ENCODE measurements at regions not wholly inside any gene's neighbourhood (a gene's known extent, or its start where the extent isn't known, plus 50 kb on each side); places are given as distances from the start of the nearest gene placed in this dataset.

- no peaks in the 10 kb centered on the region for H3K27me3 ChIP-seq (ENCODE audit: control insufficient read depth, insufficient read depth, low read length)
- no peak overlapping the region for H3K27ac ChIP-seq (ENCODE audit: low read depth, low read length)
- no peaks in the 10 kb centered on the region for H3K9me3 ChIP-seq (ENCODE audit: control insufficient read depth, insufficient read depth, low read length)
- no peaks in the 10 kb centered on the region for H3K4me1 ChIP-seq (ENCODE audit: control insufficient read depth, insufficient read depth, low read length)
- no peaks in the 10 kb centered on the region for H3K36me3 ChIP-seq (ENCODE audit: control insufficient read depth, insufficient read depth, low read length)
- H3K9ac ChIP-seq (ENCODE audit: low read depth, low read length), result no peak overlapping the region
- H3K4me3 ChIP-seq (ENCODE audit: low read depth, low read length), result no peak overlapping the region
These were observed 288.5 kb upstream of the ARSJ start for GRCh38 chr4:114267976-114268375.

GRCh38 chr4:114271031-114271430, 291.6 kb upstream of the ARSJ start:
- Histone ChIP-seq H3K9ac (ENCODE audit: low read depth, low read length) (no peak overlapping the region), H3K4me3 (ENCODE audit: low read depth, low read length) (no peak overlapping the region)

GRCh38 chr4:114272226-114272625, 292.8 kb upstream of the ARSJ start:
- no peaks in the 10 kb centered on the region for H3K36me3 ChIP-seq (ENCODE audit: control insufficient read depth, insufficient read depth, low read length)
- H3K27me3 ChIP-seq (ENCODE audit: control insufficient read depth, insufficient read depth, low read length), result no peaks in the 10 kb centered on the region
- no peak overlapping the region for H3K27ac ChIP-seq (ENCODE audit: low read depth, low read length)
- 0 out of 2 replicates have a peak, but pooled peaks cover 5% of the 10 kb centered on the region for H3K4me1 ChIP-seq (ENCODE audit: control insufficient read depth, insufficient read depth, low read length)
- H3K4me3 ChIP-seq (ENCODE audit: low read depth, low read length), result no peak overlapping the region
- no peaks in the 10 kb centered on the region for H3K9me3 ChIP-seq (ENCODE audit: control insufficient read depth, insufficient read depth, low read length)
- H3K9ac ChIP-seq (ENCODE audit: low read depth, low read length), result no peak overlapping the region

More at GRCh38 chr4:114271031-114271430, 291.6 kb upstream of the ARSJ start:
- H3K4me1 ChIP-seq (ENCODE audit: control insufficient read depth, insufficient read depth, low read length), result 0 out of 2 replicates have a peak, but pooled peaks cover 5% of the 10 kb centered on the region
- no peak overlapping the region for H3K27ac ChIP-seq (ENCODE audit: low read depth, low read length)
- H3K36me3 ChIP-seq (ENCODE audit: control insufficient read depth, insufficient read depth, low read length), result no peaks in the 10 kb centered on the region
- no peaks in the 10 kb centered on the region for H3K27me3 ChIP-seq (ENCODE audit: control insufficient read depth, insufficient read depth, low read length)
- H3K9me3 ChIP-seq (ENCODE audit: control insufficient read depth, insufficient read depth, low read length), result no peaks in the 10 kb centered on the region

- Histone ChIP-seq H3K9me3 (ENCODE audit: control insufficient read depth, insufficient read depth, low read length) (no peaks in the 10 kb centered on the region), H3K27me3 (ENCODE audit: control insufficient read depth, insufficient read depth, low read length) (no peaks in the 10 kb centered on the region), H3K4me3 (ENCODE audit: low read depth, low read length) (no peak overlapping the region), H3K9ac (ENCODE audit: low read depth, low read length) (no peak overlapping the region), H3K4me1 (ENCODE audit: control insufficient read depth, insufficient read depth, low read length) (0 out of 2 replicates have a peak, but pooled peaks cover 5% of the 10 kb centered on the region), H3K36me3 (ENCODE audit: control insufficient read depth, insufficient read depth, low read length) (no peaks in the 10 kb centered on the region), H3K27ac (ENCODE audit: low read depth, low read length) (no peak overlapping the region)
These were observed 293.8 kb upstream of the ARSJ start for GRCh38 chr4:114273238-114273637.

GRCh38 chr4:114277690-114278089, 298.2 kb upstream of the ARSJ start:
- Histone ChIP-seq H3K4me1 (ENCODE audit: control insufficient read depth, insufficient read depth, low read length) (0 out of 2 replicates have a peak, but pooled peaks cover 5% of the 10 kb centered on the region), H3K27ac (ENCODE audit: low read depth, low read length) (no peak overlapping the region)

GRCh38 chr4:114279066-114279465, 299.6 kb upstream of the ARSJ start:
- H3K4me1 ChIP-seq (ENCODE audit: control insufficient read depth, insufficient read depth, low read length), result 0 out of 2 replicates have a peak, but pooled peaks cover 5% of the 10 kb centered on the region
- H3K9ac ChIP-seq (ENCODE audit: low read depth, low read length), result no peak overlapping the region
- no peaks in the 10 kb centered on the region for H3K36me3 ChIP-seq (ENCODE audit: control insufficient read depth, insufficient read depth, low read length)
- H3K27me3 ChIP-seq (ENCODE audit: control insufficient read depth, insufficient read depth, low read length), result no peaks in the 10 kb centered on the region
- H3K27ac ChIP-seq (ENCODE audit: low read depth, low read length), result no peak overlapping the region
- no peaks in the 10 kb centered on the region for H3K9me3 ChIP-seq (ENCODE audit: control insufficient read depth, insufficient read depth, low read length)
- no peak overlapping the region for H3K4me3 ChIP-seq (ENCODE audit: low read depth, low read length)

More at GRCh38 chr4:114277690-114278089, 298.2 kb upstream of the ARSJ start:
- Histone ChIP-seq H3K36me3 (ENCODE audit: control insufficient read depth, insufficient read depth, low read length) (no peaks in the 10 kb centered on the region), H3K4me3 (ENCODE audit: low read depth, low read length) (no peak overlapping the region), H3K9me3 (ENCODE audit: control insufficient read depth, insufficient read depth, low read length) (no peaks in the 10 kb centered on the region), H3K9ac (ENCODE audit: low read depth, low read length) (no peak overlapping the region), H3K27me3 (ENCODE audit: control insufficient read depth, insufficient read depth, low read length) (no peaks in the 10 kb centered on the region)

GRCh38 chr4:114279711-114280110, 300.3 kb upstream of the ARSJ start:
- Histone ChIP-seq H3K9ac (ENCODE audit: low read depth, low read length) (no peak overlapping the region), H3K27me3 (ENCODE audit: control insufficient read depth, insufficient read depth, low read length) (no peaks in the 10 kb centered on the region), H3K36me3 (ENCODE audit: control insufficient read depth, insufficient read depth, low read length) (no peaks in the 10 kb centered on the region), H3K4me1 (ENCODE audit: control insufficient read depth, insufficient read depth, low read length) (0 out of 2 replicates have a peak, but pooled peaks cover 5% of the 10 kb centered on the region), H3K27ac (ENCODE audit: low read depth, low read length) (no peak overlapping the region), H3K4me3 (ENCODE audit: low read depth, low read length) (no peak overlapping the region), H3K9me3 (ENCODE audit: control insufficient read depth, insufficient read depth, low read length) (no peaks in the 10 kb centered on the region)

GRCh38 chr4:114280645-114281044, 301.2 kb upstream of the ARSJ start:
- Histone ChIP-seq H3K36me3 (ENCODE audit: control insufficient read depth, insufficient read depth, low read length) (no peaks in the 10 kb centered on the region), H3K27ac (ENCODE audit: low read depth, low read length) (no peak overlapping the region), H3K9ac (ENCODE audit: low read depth, low read length) (no peak overlapping the region), H3K27me3 (ENCODE audit: control insufficient read depth, insufficient read depth, low read length) (no peaks in the 10 kb centered on the region), H3K9me3 (ENCODE audit: control insufficient read depth, insufficient read depth, low read length) (no peaks in the 10 kb centered on the region), H3K4me3 (ENCODE audit: low read depth, low read length) (no peak overlapping the region), H3K4me1 (ENCODE audit: control insufficient read depth, insufficient read depth, low read length) (0 out of 2 replicates have a peak, but pooled peaks cover 2% of the 10 kb centered on the region)

- H3K9ac ChIP-seq (ENCODE audit: low read depth, low read length), result no peak overlapping the region
- no peak overlapping the region for H3K27ac ChIP-seq (ENCODE audit: low read depth, low read length)
- no peaks in the 10 kb centered on the region for H3K36me3 ChIP-seq (ENCODE audit: control insufficient read depth, insufficient read depth, low read length)
- H3K4me1 ChIP-seq (ENCODE audit: control insufficient read depth, insufficient read depth, low read length), result no peaks in the 10 kb centered on the region
- no peak overlapping the region for H3K4me3 ChIP-seq (ENCODE audit: low read depth, low read length)
- H3K27me3 ChIP-seq (ENCODE audit: control insufficient read depth, insufficient read depth, low read length), result no peaks in the 10 kb centered on the region
- no peaks in the 10 kb centered on the region for H3K9me3 ChIP-seq (ENCODE audit: control insufficient read depth, insufficient read depth, low read length)
These were observed 301.9 kb upstream of the ARSJ start for GRCh38 chr4:114281164-114281960.

- no peaks in the 10 kb centered on the region for H3K9me3 ChIP-seq (ENCODE audit: control insufficient read depth, insufficient read depth, low read length)
- H3K4me3 ChIP-seq (ENCODE audit: low read depth, low read length), result no peak overlapping the region
- H3K27ac ChIP-seq (ENCODE audit: low read depth, low read length), result no peak overlapping the region
- no peaks in the 10 kb centered on the region for H3K36me3 ChIP-seq (ENCODE audit: control insufficient read depth, insufficient read depth, low read length)
- H3K4me1 ChIP-seq (ENCODE audit: control insufficient read depth, insufficient read depth, low read length), result no peaks in the 10 kb centered on the region
- no peak overlapping the region for H3K9ac ChIP-seq (ENCODE audit: low read depth, low read length)
- no peaks in the 10 kb centered on the region for H3K27me3 ChIP-seq (ENCODE audit: control insufficient read depth, insufficient read depth, low read length)
These were observed 303.5 kb upstream of the ARSJ start for GRCh38 chr4:114282937-114283336.

- Histone ChIP-seq H3K4me1 (ENCODE audit: control insufficient read depth, insufficient read depth, low read length) (no peaks in the 10 kb centered on the region), H3K4me3 (ENCODE audit: low read depth, low read length) (no peak overlapping the region), H3K27me3 (ENCODE audit: control insufficient read depth, insufficient read depth, low read length) (no peaks in the 10 kb centered on the region), H3K36me3 (ENCODE audit: control insufficient read depth, insufficient read depth, low read length) (no peaks in the 10 kb centered on the region), H3K9ac (ENCODE audit: low read depth, low read length) (no peak overlapping the region), H3K27ac (ENCODE audit: low read depth, low read length) (no peak overlapping the region), H3K9me3 (ENCODE audit: control insufficient read depth, insufficient read depth, low read length) (no peaks in the 10 kb centered on the region)
These were observed 305.2 kb upstream of the ARSJ start for GRCh38 chr4:114284629-114285028.

Data from HUES48 (cell line).